ENCODE measurements at regions not wholly inside any gene's neighbourhood (a gene's known extent, or its start where the extent isn't known, plus 50 kb on each side); places are given as distances from the start of the nearest gene placed in this dataset.
A peak's percentile ranks its signal among the peaks of the same experiment; 100 is the strongest.

DNA sequence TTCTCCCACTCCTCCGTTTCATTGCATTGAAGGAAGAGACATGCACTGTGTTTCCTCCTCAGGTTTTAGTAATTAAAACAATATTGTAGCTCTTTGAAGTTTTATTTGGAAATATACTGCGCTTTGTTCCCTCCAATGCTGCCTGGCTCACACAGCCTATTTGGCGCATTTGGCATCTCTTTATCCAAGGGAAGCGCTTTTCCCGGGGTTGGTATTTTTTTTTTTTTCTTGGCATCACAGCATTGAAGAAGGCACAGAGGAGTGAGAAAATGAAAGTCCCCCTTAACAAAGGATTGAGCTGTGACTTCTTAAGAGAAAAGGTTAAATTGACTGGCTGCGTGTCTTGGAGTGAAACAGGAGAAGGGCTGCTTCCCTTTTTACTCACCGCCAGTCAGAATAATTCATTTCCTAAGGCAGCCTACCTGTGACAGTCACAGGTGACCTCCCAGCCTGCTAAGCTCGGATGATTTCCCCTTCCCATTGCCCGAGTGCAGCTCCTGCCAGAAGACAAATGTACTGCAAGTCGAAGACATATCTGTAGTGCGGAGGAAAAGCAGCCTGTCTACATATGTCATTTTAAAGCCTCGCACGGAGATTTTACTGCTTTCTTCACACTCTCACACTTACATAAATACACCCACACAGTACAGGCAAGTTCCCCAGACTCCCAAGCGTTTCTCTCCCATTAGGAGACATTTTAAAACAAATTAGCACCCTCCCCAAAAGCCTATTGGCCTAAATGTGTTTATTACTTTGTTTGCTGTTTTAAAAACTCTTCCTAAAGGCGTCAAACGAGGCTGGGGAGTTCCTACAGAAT, 665.5 kb upstream of the ZNF608 start (continued):
- peak; percentile 74 for TF ChIP-seq BCL11A (IDR thresholded peaks at IDR 0.05; ENCODE audit: low read depth, low read length)
- TF ChIP-seq, protein P1, sequence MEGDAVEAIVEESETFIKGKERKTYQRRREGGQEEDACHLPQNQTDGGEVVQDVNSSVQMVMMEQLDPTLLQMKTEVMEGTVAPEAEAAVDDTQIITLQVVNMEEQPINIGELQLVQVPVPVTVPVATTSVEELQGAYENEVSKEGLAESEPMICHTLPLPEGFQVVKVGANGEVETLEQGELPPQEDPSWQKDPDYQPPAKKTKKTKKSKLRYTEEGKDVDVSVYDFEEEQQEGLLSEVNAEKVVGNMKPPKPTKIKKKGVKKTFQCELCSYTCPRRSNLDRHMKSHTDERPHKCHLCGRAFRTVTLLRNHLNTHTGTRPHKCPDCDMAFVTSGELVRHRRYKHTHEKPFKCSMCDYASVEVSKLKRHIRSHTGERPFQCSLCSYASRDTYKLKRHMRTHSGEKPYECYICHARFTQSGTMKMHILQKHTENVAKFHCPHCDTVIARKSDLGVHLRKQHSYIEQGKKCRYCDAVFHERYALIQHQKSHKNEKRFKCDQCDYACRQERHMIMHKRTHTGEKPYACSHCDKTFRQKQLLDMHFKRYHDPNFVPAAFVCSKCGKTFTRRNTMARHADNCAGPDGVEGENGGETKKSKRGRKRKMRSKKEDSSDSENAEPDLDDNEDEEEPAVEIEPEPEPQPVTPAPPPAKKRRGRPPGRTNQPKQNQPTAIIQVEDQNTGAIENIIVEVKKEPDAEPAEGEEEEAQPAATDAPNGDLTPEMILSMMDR (IDR thresholded peaks at IDR 0.05 in 2 of 3, conservative IDR thresholded peaks at IDR 0.05 in 1 of 3; ENCODE audit: control insufficient read depth in 2 of 3, extremely low read depth in 1 of 3, insufficient read depth in 1 of 3, low read depth in 3 of 3, low read length in 3 of 3) = peak in 2 of 3 experiments; percentile 18 to 40; a peak in 4 of 6 replicates
- TF ChIP-seq CEBPB (IDR thresholded peaks at IDR 0.05; ENCODE audit: borderline replicate concordance in 1 of 2, low read depth in 2 of 2, low read length in 2 of 2) = 0 out of 4 replicates have a peak, but pooled peaks of 1 of the 2 experiments have one; percentile 53
- TF ChIP-seq, protein P2, sequence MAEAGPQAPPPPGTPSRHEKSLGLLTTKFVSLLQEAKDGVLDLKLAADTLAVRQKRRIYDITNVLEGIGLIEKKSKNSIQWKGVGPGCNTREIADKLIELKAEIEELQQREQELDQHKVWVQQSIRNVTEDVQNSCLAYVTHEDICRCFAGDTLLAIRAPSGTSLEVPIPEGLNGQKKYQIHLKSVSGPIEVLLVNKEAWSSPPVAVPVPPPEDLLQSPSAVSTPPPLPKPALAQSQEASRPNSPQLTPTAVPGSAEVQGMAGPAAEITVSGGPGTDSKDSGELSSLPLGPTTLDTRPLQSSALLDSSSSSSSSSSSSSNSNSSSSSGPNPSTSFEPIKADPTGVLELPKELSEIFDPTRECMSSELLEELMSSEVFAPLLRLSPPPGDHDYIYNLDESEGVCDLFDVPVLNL (IDR thresholded peaks at IDR 0.05; ENCODE audit: low read depth, low read length) = no peak
- TF ChIP-seq, protein P3, sequence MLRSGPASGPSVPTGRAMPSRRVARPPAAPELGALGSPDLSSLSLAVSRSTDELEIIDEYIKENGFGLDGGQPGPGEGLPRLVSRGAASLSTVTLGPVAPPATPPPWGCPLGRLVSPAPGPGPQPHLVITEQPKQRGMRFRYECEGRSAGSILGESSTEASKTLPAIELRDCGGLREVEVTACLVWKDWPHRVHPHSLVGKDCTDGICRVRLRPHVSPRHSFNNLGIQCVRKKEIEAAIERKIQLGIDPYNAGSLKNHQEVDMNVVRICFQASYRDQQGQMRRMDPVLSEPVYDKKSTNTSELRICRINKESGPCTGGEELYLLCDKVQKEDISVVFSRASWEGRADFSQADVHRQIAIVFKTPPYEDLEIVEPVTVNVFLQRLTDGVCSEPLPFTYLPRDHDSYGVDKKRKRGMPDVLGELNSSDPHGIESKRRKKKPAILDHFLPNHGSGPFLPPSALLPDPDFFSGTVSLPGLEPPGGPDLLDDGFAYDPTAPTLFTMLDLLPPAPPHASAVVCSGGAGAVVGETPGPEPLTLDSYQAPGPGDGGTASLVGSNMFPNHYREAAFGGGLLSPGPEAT (IDR thresholded peaks at IDR 0.05; ENCODE audit: low read depth) = peak; percentile 18; the same call in 1 of the 2 replicates
- TF ChIP-seq, protein P4, sequence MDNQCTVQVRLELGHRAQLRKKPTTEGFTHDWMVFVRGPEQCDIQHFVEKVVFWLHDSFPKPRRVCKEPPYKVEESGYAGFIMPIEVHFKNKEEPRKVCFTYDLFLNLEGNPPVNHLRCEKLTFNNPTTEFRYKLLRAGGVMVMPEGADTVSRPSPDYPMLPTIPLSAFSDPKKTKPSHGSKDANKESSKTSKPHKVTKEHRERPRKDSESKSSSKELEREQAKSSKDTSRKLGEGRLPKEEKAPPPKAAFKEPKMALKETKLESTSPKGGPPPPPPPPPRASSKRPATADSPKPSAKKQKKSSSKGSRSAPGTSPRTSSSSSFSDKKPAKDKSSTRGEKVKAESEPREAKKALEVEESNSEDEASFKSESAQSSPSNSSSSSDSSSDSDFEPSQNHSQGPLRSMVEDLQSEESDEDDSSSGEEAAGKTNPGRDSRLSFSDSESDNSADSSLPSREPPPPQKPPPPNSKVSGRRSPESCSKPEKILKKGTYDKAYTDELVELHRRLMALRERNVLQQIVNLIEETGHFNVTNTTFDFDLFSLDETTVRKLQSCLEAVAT (IDR thresholded peaks at IDR 0.05) = no peak
- TF ChIP-seq FOXM1 (IDR thresholded peaks at IDR 0.05; ENCODE audit: low read depth, low read length) = no peak; the same call in 1 of the 2 replicates
- 0 out of 2 replicates have a peak, but pooled peaks have one; percentile 17 for TF ChIP-seq CHD2 (IDR thresholded peaks at IDR 0.05; ENCODE audit: borderline replicate concordance, low read depth, low read length)
- TF ChIP-seq, protein P5, sequence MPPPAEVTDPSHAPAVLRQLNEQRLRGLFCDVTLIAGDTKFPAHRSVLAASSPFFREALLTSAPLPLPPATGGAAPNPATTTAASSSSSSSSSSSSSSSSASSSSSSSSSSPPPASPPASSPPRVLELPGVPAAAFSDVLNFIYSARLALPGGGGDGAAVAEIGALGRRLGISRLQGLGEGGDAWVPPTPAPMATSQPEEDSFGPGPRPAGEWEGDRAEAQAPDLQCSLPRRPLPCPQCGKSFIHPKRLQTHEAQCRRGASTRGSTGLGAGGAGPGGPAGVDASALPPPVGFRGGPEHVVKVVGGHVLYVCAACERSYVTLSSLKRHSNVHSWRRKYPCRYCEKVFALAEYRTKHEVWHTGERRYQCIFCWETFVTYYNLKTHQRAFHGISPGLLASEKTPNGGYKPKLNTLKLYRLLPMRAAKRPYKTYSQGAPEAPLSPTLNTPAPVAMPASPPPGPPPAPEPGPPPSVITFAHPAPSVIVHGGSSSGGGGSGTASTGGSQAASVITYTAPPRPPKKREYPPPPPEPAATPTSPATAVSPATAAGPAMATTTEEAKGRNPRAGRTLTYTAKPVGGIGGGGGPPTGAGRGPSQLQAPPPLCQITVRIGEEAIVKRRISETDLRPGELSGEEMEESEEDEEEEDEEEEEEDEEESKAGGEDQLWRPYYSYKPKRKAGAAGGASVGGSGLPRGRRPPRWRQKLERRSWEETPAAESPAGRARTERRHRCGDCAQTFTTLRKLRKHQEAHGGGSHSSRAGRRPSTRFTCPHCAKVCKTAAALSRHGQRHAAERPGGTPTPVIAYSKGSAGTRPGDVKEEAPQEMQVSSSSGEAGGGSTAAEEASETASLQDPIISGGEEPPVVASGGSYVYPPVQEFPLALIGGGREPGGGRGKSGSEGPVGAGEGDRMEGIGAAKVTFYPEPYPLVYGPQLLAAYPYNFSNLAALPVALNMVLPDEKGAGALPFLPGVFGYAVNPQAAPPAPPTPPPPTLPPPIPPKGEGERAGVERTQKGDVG (CRISPR knock-in tag; IDR thresholded peaks at IDR 0.05) = no peak
- peak; percentile 77 for TF ChIP-seq EED (IDR thresholded peaks at IDR 0.05; ENCODE audit: low read depth)
- peak; percentile 68; the same call in 1 of the 2 replicates for TF ChIP-seq TCF3 (IDR thresholded peaks at IDR 0.05; ENCODE audit: borderline replicate concordance, insufficient read depth, low read depth, low read length)
- TF ChIP-seq EP300 (IDR thresholded peaks at IDR 0.05; ENCODE audit: borderline replicate concordance in 1 of 2, control insufficient read depth in 1 of 2, low read depth in 2 of 2, low read length in 2 of 2) = peak in 1 of 2 experiments; percentile 65; a peak in 1 of 4 replicates
- TF ChIP-seq NBN (IDR thresholded peaks at IDR 0.05) = no peak
- no peak for TF ChIP-seq BRCA1 (IDR thresholded peaks at IDR 0.05; ENCODE audit: low read depth, low read length)
- no peak for TF ChIP-seq STAT3 (IDR thresholded peaks at IDR 0.05; ENCODE audit: low read depth, low read length)
- no peak for TF ChIP-seq POLR2AphosphoS2 (IDR thresholded peaks at IDR 0.05; ENCODE audit: low read depth, low read length)
- TF ChIP-seq, protein P6, sequence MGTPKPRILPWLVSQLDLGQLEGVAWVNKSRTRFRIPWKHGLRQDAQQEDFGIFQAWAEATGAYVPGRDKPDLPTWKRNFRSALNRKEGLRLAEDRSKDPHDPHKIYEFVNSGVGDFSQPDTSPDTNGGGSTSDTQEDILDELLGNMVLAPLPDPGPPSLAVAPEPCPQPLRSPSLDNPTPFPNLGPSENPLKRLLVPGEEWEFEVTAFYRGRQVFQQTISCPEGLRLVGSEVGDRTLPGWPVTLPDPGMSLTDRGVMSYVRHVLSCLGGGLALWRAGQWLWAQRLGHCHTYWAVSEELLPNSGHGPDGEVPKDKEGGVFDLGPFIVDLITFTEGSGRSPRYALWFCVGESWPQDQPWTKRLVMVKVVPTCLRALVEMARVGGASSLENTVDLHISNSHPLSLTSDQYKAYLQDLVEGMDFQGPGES (IDR thresholded peaks at IDR 0.05) = no peak

Measured in GM12878 (cell line).